ENCODE measurements at regions not wholly inside any gene's neighbourhood (a gene's known extent, or its start where the extent isn't known, plus 50 kb on each side); places are given as distances from the start of the nearest gene placed in this dataset.

GRCh38 chr2:49298230-49298629 is 143.9 kb upstream of the FSHR start:
- no peak for DNase-seq

- no peak for DNase-seq
Measured at GRCh38 chr2:49296107-49296867, 142.0 kb upstream of the FSHR start.

GRCh38 chr2:49294225-49294624 is 139.9 kb upstream of the FSHR start:
- no peak for DNase-seq

GRCh38 chr2:49291619-49292018 is 137.3 kb upstream of the FSHR start:
- no peak for DNase-seq

- DNase-seq: no peak
Measured at GRCh38 chr2:49289711-49290110, 135.4 kb upstream of the FSHR start.

GRCh38 chr2:49288902-49289700 is 134.8 kb upstream of the FSHR start:
- DNase-seq: no peak

- no peak for DNase-seq
Measured at GRCh38 chr2:49288113-49288705, 133.9 kb upstream of the FSHR start.

- no peak for DNase-seq
Measured at GRCh38 chr2:49286726-49287125, 132.4 kb upstream of the FSHR start.

GRCh38 chr2:49286045-49286444 is 131.7 kb upstream of the FSHR start:
- DNase-seq: no peak

- DNase-seq: no peak
Measured at GRCh38 chr2:49278561-49278960, 124.2 kb upstream of the FSHR start.

GRCh38 chr2:49278141-49278540 is 123.8 kb upstream of the FSHR start:
- DNase-seq: no peak

- DNase-seq: no peak
Measured at GRCh38 chr2:49271060-49271606, 116.8 kb upstream of the FSHR start.

- no peak for DNase-seq
Measured at GRCh38 chr2:49270091-49270490, 115.8 kb upstream of the FSHR start.

GRCh38 chr2:49265471-49265870 is 111.2 kb upstream of the FSHR start:
- DNase-seq: no peak

- no peak for DNase-seq
Measured at GRCh38 chr2:49262801-49263560, 108.7 kb upstream of the FSHR start.

GRCh38 chr2:49261781-49262180 is 107.5 kb upstream of the FSHR start:
- no peak for DNase-seq

- no peak for DNase-seq
Measured at GRCh38 chr2:49260979-49261538, 106.7 kb upstream of the FSHR start.

- DNase-seq: no peak
Measured at GRCh38 chr2:49259926-49260325, 105.6 kb upstream of the FSHR start.

- no peak for DNase-seq
Measured at GRCh38 chr2:49255409-49255971, 101.2 kb upstream of the FSHR start.

- DNase-seq: no peak
Measured at GRCh38 chr2:49254401-49254800, 100.1 kb upstream of the FSHR start.

- DNase-seq: no peak
Measured at GRCh38 chr2:49251766-49252165, 97.5 kb upstream of the FSHR start.

GRCh38 chr2:49251251-49251650 is 96.9 kb upstream of the FSHR start:
- no peak for DNase-seq
